HL-60/S4 treated with phorbol 12-myristate 13-acetate at 8.2 ng/mL for 4 days and 3 days (cell line): ENCODE measurements at regions not wholly inside any gene's neighbourhood (a gene's known extent, or its start where the extent isn't known, plus 50 kb on each side); places are given as distances from the start of the nearest gene placed in this dataset.
"Not testable (repeated sequence)": the region's sequence is repeated elsewhere in the genome, so short reads cannot be mapped to it uniquely, and the experiment has no call there.

Source experiments
- in situ Hi-C: fragments of 300-500 bp; cut with MboI; formaldehyde crosslinking; loops from 2 replicates; pipeline ENCODE4 v1.15.0; 2022; ENCODE audit warnings: low sequenced_read_pairs

- in situ Hi-C loops: no loop called here
Observed at GRCh38 chr1:157369808-157370521, 182.3 kb downstream of the FCRL5 start.

- in situ Hi-C loops: not testable (repeated sequence)
Observed at GRCh38 chr1:157368941-157369340, 183.4 kb downstream of the FCRL5 start.

GRCh38 chr1:157368363-157368762 is 184.0 kb downstream of the FCRL5 start:
- in situ Hi-C loops: no loop called here

- in situ Hi-C loops: no loop called here
Observed at GRCh38 chr1:157367870-157368269, 184.4 kb downstream of the FCRL5 start.

- in situ Hi-C loops: no loop called here
Observed at GRCh38 chr1:157367091-157367739, 185.1 kb downstream of the FCRL5 start.

GRCh38 chr1:157364612-157365011 is 187.7 kb downstream of the FCRL5 start:
- in situ Hi-C loops: no loop called here

GRCh38 chr1:157363660-157364140 is 188.6 kb downstream of the FCRL5 start:
- in situ Hi-C loops: no loop called here

- in situ Hi-C loops: no loop called here
Observed at GRCh38 chr1:157360023-157360390, 192.3 kb downstream of the FCRL5 start.

GRCh38 chr1:157359314-157360022 is 192.8 kb downstream of the FCRL5 start:
- in situ Hi-C loops: no loop called here

- in situ Hi-C loops: no loop called here
Observed at GRCh38 chr1:157357111-157357510, 195.2 kb downstream of the FCRL5 start.

GRCh38 chr1:157356601-157357000 is 195.7 kb downstream of the FCRL5 start:
- in situ Hi-C loops: no loop called here

GRCh38 chr1:157353546-157353945 is 198.8 kb downstream of the FCRL5 start:
- in situ Hi-C loops: no loop called here

GRCh38 chr1:157352817-157353408 is 199.4 kb downstream of the FCRL5 start:
- in situ Hi-C loops: no loop called here

GRCh38 chr1:157352216-157352615 is 200.1 kb downstream of the FCRL5 start:
- in situ Hi-C loops: no loop called here

GRCh38 chr1:157351800-157352199 is 200.5 kb downstream of the FCRL5 start:
- in situ Hi-C loops: not testable (repeated sequence)

- in situ Hi-C loops: no loop called here
Observed at GRCh38 chr1:157348538-157349480, 203.5 kb downstream of the FCRL5 start.

GRCh38 chr1:157347506-157347905 is 204.8 kb downstream of the FCRL5 start:
- in situ Hi-C loops: no loop called here

GRCh38 chr1:157337785-157338184 is 199.6 kb upstream of the ETV3 start:
- in situ Hi-C loops: not testable (repeated sequence)

GRCh38 chr1:157335056-157335455 is 196.9 kb upstream of the ETV3 start:
- in situ Hi-C loops: no loop called here

GRCh38 chr1:157334041-157334440 is 195.8 kb upstream of the ETV3 start:
- in situ Hi-C loops: no loop called here
